ENCODE measurements at regions not wholly inside any gene's neighbourhood (a gene's known extent, or its start where the extent isn't known, plus 50 kb on each side); places are given as distances from the start of the nearest gene placed in this dataset.

- intact Hi-C loops (cut with micrococcal nuclease): no loop called here
- no peaks in the 10 kb centered on the region for H3K79me2 ChIP-seq (ENCODE audit: control insufficient read depth, insufficient read depth, low read length)
- H3K9me3 ChIP-seq (replicated peaks; ENCODE audit: control insufficient read depth, insufficient read depth, low read length): peaks cover 3% of the 10 kb centered on the region
- FAIRE-seq: no peak
- dilution Hi-C loops (cut with MboI; ENCODE audit: extremely low pct_ligation_motif_present, low sequenced_read_pairs): no loop called here
- no peaks in the 10 kb centered on the region for H3K27me3 ChIP-seq (ENCODE audit: control insufficient read depth in 2 of 2, insufficient read depth in 2 of 2, low read length in 2 of 2)
- no peak overlapping the region for H3K27ac ChIP-seq (ENCODE audit: insufficient read depth, low read depth, low read length)
- no peak for DNase-seq (ENCODE audit: low read depth, low spot score)
- no peaks in the 10 kb centered on the region for H4K20me1 ChIP-seq (replicated peaks; ENCODE audit: control insufficient read depth, extremely low read depth, insufficient read depth, low read length)
- no TSS peak for BruUV-seq (replicated peaks)
- no peaks in the 10 kb centered on the region for H3K4me1 ChIP-seq (ENCODE audit: control insufficient read depth, extremely low read depth, insufficient read depth, low read length)
- H3K4me2 ChIP-seq (ENCODE audit: insufficient read depth, low read length): no peak overlapping the region
- no peaks in the 10 kb centered on the region for H3K9me1 ChIP-seq (replicated peaks; ENCODE audit: control insufficient read depth, extremely low read depth, insufficient read depth, low read length)
- POLR2A ChIA-PET: no interaction called here
- no peak overlapping the region for H3K4me3 ChIP-seq (replicated peaks in 1 of 3; ENCODE audit: insufficient read depth in 1 of 3, low read depth in 1 of 3, low read length in 3 of 3)
- TF ChIP-seq MAX (IDR thresholded peaks at IDR 0.05; ENCODE audit: insufficient read depth, insufficient read length) (no peak), CTCF (IDR thresholded peaks at IDR 0.05; ENCODE audit: extremely low read depth in 1 of 2, insufficient read depth in 1 of 2, low read depth in 1 of 2, low read length in 2 of 2) (no peak), GATA2 (IDR thresholded peaks at IDR 0.05; ENCODE audit: insufficient read depth, insufficient read length, low read depth, low read length) (no peak), JUN (IDR thresholded peaks at IDR 0.05; ENCODE audit: borderline replicate concordance, insufficient read depth, insufficient read length, low read depth) (no peak), FOS (IDR thresholded peaks at IDR 0.05; ENCODE audit: borderline replicate concordance, insufficient read depth, low read length) (no peak), MYC (IDR thresholded peaks at IDR 0.05; ENCODE audit: low read depth, low read length) (no peak), EZH2 (IDR thresholded peaks at IDR 0.05; ENCODE audit: borderline replicate concordance, low read depth, low read length, severe bottlenecking) (no peak), POLR2A (IDR thresholded peaks at IDR 0.05; ENCODE audit: low read depth, low read length) (no peak), POLR2AphosphoS5 (IDR thresholded peaks at IDR 0.05; ENCODE audit: insufficient read depth, low read depth, low read length) (no peak)
- H3K36me3 ChIP-seq (ENCODE audit: control insufficient read depth in 2 of 2, extremely low read depth in 1 of 2, insufficient read depth in 2 of 2, low read length in 2 of 2): no peaks in the 10 kb centered on the region
- CTCF ChIA-PET: no interaction called here
- H2AFZ ChIP-seq (ENCODE audit: low read depth, low read length): no peak overlapping the region
- H3K9ac ChIP-seq (replicated peaks; ENCODE audit: extremely low read depth, insufficient read depth, low read length): no peak overlapping the region
These were observed 191.0 kb upstream of the ADAMTS16 start for GRCh38 chr5:4949108-4949507.
